ENCODE measurements at regions not wholly inside any gene's neighbourhood (a gene's known extent, or its start where the extent isn't known, plus 50 kb on each side); places are given as distances from the start of the nearest gene placed in this dataset.
"Not testable (repeated sequence)": the region's sequence is repeated elsewhere in the genome, so short reads cannot be mapped to it uniquely, and the experiment has no call there.

GRCh38 chr1:45272267-45272666 lies 54.4 kb upstream of the HPDL start:
- not testable (repeated sequence) for TF ChIP-seq CTCF, POLR2A (IDR thresholded peaks at IDR 0.05)
